ENCODE measurements at regions not wholly inside any gene's neighbourhood (a gene's known extent, or its start where the extent isn't known, plus 50 kb on each side); places are given as distances from the start of the nearest gene placed in this dataset.

DNA sequence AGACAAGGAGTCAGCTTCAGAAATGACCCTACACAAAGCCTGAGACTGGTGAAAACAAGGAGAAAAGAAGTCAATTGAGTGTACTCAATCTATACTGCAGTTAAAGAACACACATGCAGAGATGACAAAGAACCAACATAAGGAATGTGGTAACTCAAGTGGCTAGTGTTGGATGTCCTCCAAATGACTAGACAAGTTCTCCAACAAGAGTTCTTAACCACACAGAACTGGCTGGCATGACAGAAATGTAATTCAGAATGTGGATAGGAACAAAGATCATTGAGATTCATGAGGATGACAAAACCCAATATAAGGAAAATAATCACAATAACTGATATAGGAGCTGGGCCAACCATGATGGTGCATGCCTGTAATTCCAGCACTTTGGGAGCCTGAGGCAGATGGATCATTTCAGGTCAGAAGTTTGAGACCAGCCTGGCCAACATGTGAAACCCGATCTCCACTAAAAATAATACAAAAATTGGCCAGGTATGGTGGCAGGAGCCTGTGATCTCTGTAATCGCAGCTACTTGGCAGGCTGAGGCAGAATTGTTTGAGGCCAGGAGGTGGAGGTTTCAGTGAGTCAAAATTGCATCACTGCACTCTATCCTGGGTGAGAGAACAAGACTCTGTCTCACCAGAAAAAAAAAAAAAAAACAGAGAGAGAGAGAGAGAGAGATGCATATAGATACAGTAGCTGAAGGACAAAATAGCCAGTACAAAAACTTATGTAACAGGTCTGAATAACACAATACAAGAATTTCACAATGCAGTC lies 1263.6 kb downstream of the CDY2B start:
- TF ChIP-seq EZH2 (IDR thresholded peaks at IDR 0.05; ENCODE audit: borderline replicate concordance, insufficient read depth, low read depth, low read length, poor library complexity, severe bottlenecking): no peak
- TF ChIP-seq, protein P1, sequence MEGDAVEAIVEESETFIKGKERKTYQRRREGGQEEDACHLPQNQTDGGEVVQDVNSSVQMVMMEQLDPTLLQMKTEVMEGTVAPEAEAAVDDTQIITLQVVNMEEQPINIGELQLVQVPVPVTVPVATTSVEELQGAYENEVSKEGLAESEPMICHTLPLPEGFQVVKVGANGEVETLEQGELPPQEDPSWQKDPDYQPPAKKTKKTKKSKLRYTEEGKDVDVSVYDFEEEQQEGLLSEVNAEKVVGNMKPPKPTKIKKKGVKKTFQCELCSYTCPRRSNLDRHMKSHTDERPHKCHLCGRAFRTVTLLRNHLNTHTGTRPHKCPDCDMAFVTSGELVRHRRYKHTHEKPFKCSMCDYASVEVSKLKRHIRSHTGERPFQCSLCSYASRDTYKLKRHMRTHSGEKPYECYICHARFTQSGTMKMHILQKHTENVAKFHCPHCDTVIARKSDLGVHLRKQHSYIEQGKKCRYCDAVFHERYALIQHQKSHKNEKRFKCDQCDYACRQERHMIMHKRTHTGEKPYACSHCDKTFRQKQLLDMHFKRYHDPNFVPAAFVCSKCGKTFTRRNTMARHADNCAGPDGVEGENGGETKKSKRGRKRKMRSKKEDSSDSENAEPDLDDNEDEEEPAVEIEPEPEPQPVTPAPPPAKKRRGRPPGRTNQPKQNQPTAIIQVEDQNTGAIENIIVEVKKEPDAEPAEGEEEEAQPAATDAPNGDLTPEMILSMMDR (IDR thresholded peaks at IDR 0.05): no peak
